ENCODE measurements at regions not wholly inside any gene's neighbourhood (a gene's known extent, or its start where the extent isn't known, plus 50 kb on each side); places are given as distances from the start of the nearest gene placed in this dataset.

DNA sequence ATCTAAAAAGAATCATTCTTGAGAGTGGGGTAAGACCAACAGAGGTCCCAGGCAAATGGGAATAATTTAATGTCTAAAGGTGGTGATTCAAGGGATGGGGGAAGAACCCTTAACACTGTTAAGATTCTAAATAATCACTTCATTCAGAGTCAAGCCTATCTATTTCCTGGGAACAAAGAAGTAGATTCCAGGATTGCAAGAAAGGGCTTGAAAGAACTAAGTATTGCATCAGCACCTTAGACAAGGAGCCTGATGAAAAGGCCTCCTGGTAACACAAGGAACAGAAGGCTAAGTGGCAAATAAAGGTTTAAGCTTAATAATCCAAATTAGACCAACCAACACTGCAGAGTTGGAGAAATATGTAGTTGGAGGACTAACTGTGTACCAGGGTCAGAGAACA lies 620.7 kb upstream of the BTBD3 start:
- no peak for DNase-seq (ENCODE audit: extremely low read depth, insufficient read length)
- H3K27me3 ChIP-seq (replicated peaks; ENCODE audit: control insufficient read depth, insufficient read depth, low read length): no peaks in the 10 kb centered on the region
- TF ChIP-seq, protein P1, sequence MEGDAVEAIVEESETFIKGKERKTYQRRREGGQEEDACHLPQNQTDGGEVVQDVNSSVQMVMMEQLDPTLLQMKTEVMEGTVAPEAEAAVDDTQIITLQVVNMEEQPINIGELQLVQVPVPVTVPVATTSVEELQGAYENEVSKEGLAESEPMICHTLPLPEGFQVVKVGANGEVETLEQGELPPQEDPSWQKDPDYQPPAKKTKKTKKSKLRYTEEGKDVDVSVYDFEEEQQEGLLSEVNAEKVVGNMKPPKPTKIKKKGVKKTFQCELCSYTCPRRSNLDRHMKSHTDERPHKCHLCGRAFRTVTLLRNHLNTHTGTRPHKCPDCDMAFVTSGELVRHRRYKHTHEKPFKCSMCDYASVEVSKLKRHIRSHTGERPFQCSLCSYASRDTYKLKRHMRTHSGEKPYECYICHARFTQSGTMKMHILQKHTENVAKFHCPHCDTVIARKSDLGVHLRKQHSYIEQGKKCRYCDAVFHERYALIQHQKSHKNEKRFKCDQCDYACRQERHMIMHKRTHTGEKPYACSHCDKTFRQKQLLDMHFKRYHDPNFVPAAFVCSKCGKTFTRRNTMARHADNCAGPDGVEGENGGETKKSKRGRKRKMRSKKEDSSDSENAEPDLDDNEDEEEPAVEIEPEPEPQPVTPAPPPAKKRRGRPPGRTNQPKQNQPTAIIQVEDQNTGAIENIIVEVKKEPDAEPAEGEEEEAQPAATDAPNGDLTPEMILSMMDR (IDR thresholded peaks at IDR 0.05; ENCODE audit: insufficient read depth, low read length, poor library complexity, severe bottlenecking): no peak
- H3K4me3 ChIP-seq (replicated peaks; ENCODE audit: low read depth, low read length): no peak overlapping the region
- H3K36me3 ChIP-seq (ENCODE audit: control insufficient read depth, insufficient read depth, low read length): no peaks in the 10 kb centered on the region

GRCh38 chr20:11301699-11302098 lies 616.0 kb upstream of the BTBD3 start:
- no peak for DNase-seq (ENCODE audit: extremely low read depth, insufficient read length)
- Histone ChIP-seq H3K27me3 (replicated peaks; ENCODE audit: control insufficient read depth, insufficient read depth, low read length) (no peaks in the 10 kb centered on the region), H3K4me3 (replicated peaks; ENCODE audit: low read depth, low read length) (no peak overlapping the region), H3K36me3 (ENCODE audit: control insufficient read depth, insufficient read depth, low read length) (no peaks in the 10 kb centered on the region)
- TF ChIP-seq, protein P1 (IDR thresholded peaks at IDR 0.05; ENCODE audit: insufficient read depth, low read length, poor library complexity, severe bottlenecking): no peak

- DNase-seq (ENCODE audit: extremely low read depth, insufficient read length): no peak
- no peak overlapping the region for H3K4me3 ChIP-seq (replicated peaks; ENCODE audit: low read depth, low read length)
- TF ChIP-seq, protein P1 (IDR thresholded peaks at IDR 0.05; ENCODE audit: insufficient read depth, low read length, poor library complexity, severe bottlenecking): no peak
- no peaks in the 10 kb centered on the region for H3K27me3 ChIP-seq (replicated peaks; ENCODE audit: control insufficient read depth, insufficient read depth, low read length)
- H3K36me3 ChIP-seq (ENCODE audit: control insufficient read depth, insufficient read depth, low read length): no peaks in the 10 kb centered on the region
Observed at GRCh38 chr20:11302436-11302835, 615.3 kb upstream of the BTBD3 start.

- DNase-seq (ENCODE audit: extremely low read depth, insufficient read length): no peak
- Histone ChIP-seq H3K27me3 (replicated peaks; ENCODE audit: control insufficient read depth, insufficient read depth, low read length) (no peaks in the 10 kb centered on the region), H3K4me3 (replicated peaks; ENCODE audit: low read depth, low read length) (no peak overlapping the region), H3K36me3 (ENCODE audit: control insufficient read depth, insufficient read depth, low read length) (no peaks in the 10 kb centered on the region)
- TF ChIP-seq, protein P1 (IDR thresholded peaks at IDR 0.05; ENCODE audit: insufficient read depth, low read length, poor library complexity, severe bottlenecking): no peak
Observed at GRCh38 chr20:11304795-11305194, 612.9 kb upstream of the BTBD3 start.

- no peak overlapping the region for H3K4me3 ChIP-seq (replicated peaks; ENCODE audit: low read depth, low read length)
- H3K27me3 ChIP-seq (replicated peaks; ENCODE audit: control insufficient read depth, insufficient read depth, low read length): no peaks in the 10 kb centered on the region
- TF ChIP-seq, protein P1 (IDR thresholded peaks at IDR 0.05; ENCODE audit: insufficient read depth, low read length, poor library complexity, severe bottlenecking): no peak
- no peak for DNase-seq (ENCODE audit: extremely low read depth, insufficient read length)
- no peaks in the 10 kb centered on the region for H3K36me3 ChIP-seq (ENCODE audit: control insufficient read depth, insufficient read depth, low read length)
Observed at GRCh38 chr20:11305406-11305805, 612.3 kb upstream of the BTBD3 start.

GRCh38 chr20:11311659-11312224 lies 606.0 kb upstream of the BTBD3 start:
- Histone ChIP-seq H3K36me3 (ENCODE audit: control insufficient read depth, insufficient read depth, low read length) (no peaks in the 10 kb centered on the region), H3K27me3 (replicated peaks; ENCODE audit: control insufficient read depth, insufficient read depth, low read length) (no peaks in the 10 kb centered on the region), H3K4me3 (replicated peaks; ENCODE audit: low read depth, low read length) (no peak overlapping the region)
- DNase-seq (ENCODE audit: extremely low read depth, insufficient read length): no peak
- TF ChIP-seq, protein P1 (IDR thresholded peaks at IDR 0.05; ENCODE audit: insufficient read depth, low read length, poor library complexity, severe bottlenecking): no peak
